ENCODE measurements at regions not wholly inside any gene's neighbourhood (a gene's known extent, or its start where the extent isn't known, plus 50 kb on each side); places are given as distances from the start of the nearest gene placed in this dataset.

DNA sequence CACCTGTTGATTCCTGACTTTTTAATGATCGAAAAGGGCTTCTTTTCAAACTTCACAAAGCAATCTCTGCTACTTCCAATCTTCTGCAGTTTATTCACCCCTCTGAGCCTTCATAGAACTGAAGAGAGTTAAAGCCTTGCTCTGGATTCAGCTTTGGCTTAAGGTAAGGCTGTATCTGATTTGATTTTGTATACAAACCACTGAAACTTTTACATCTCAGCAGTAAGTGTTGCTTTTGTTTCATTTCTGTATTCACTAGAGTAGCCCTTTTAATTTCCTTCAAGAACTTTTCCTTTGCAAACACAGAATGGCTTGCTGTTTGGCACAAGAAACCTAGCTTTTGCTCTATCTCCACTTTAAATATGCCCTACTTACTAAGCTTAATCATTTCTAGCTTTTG lies 1193.0 kb upstream of the GBE1 start:
- Histone ChIP-seq H3K4me1 (ENCODE audit: control insufficient read depth, insufficient read depth, low read length) (no peaks in the 10 kb centered on the region), H3K27ac (ENCODE audit: low read length) (no peak overlapping the region), H3K27me3 (ENCODE audit: control insufficient read depth, insufficient read depth, low read length) (no peaks in the 10 kb centered on the region), H3K4me3 (ENCODE audit: low read length) (no peak overlapping the region), H3K9me3 (ENCODE audit: control insufficient read depth, insufficient read depth, low read length) (no peaks in the 10 kb centered on the region), H3K36me3 (ENCODE audit: control insufficient read depth, insufficient read depth, low read length) (no peaks in the 10 kb centered on the region)
- DNase-seq (ENCODE audit: low read depth, low spot score) = no peak
- no CpG with 5 or more reads among the region's 1 CpG for WGBS (ENCODE audit: insufficient coverage, insufficient read length)

DNA sequence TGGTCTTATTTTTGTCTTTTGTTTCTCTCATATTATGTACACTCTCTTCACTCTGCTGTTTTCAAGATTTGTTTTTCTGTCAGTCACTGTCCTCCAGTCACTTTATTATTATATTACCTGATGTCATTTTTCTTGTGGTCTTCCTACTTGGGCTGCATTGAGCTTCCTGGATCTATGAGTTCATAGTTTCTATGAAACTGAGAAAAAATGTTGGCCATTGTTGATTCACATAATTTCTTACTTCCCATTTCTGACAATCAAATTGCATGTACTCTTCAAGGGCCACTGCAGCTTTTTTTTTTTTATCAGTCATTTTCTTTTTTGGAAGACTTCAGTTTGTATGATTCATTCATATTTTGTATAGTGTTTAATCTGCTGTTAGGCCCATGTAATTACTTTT lies 1180.6 kb upstream of the GBE1 start:
- no peaks in the 10 kb centered on the region for H3K36me3 ChIP-seq (ENCODE audit: control insufficient read depth, insufficient read depth, low read length)
- no peak overlapping the region for H3K27ac ChIP-seq (ENCODE audit: low read length)
- no peaks in the 10 kb centered on the region; the same call in 1 of the 2 replicates for H3K9me3 ChIP-seq (ENCODE audit: control insufficient read depth, insufficient read depth, low read length)
- no peaks in the 10 kb centered on the region for H3K4me1 ChIP-seq (ENCODE audit: control insufficient read depth, insufficient read depth, low read length)
- no peak overlapping the region for H3K4me3 ChIP-seq (ENCODE audit: low read length)
- H3K27me3 ChIP-seq (ENCODE audit: control insufficient read depth, insufficient read depth, low read length) = no peaks in the 10 kb centered on the region
- DNase-seq (ENCODE audit: low read depth, low spot score) = no peak

DNA sequence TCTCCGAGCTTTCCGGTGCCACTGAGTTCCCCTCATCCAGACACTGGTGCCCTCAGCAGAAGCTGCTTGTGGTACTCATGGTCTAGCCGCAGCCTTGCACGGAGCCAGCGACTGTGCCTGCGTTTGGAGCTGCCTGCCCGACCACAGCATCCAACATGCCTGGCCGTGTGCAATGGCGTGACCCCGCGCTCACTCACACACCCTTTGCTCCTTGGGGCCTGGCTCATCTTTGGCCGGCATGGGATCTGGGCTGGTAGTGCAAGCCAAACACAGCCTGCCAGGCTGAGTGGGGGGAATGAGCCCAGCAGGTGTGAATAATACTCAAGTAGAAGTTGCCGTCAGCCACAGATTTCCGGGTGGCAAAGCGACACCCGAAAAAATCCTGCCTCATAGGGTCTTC lies 1178.7 kb upstream of the GBE1 start:
- Histone ChIP-seq H3K4me3 (ENCODE audit: low read length) (no peak overlapping the region), H3K27me3 (ENCODE audit: control insufficient read depth, insufficient read depth, low read length) (no peaks in the 10 kb centered on the region), H3K4me1 (ENCODE audit: control insufficient read depth, insufficient read depth, low read length) (no peaks in the 10 kb centered on the region), H3K9me3 (ENCODE audit: control insufficient read depth, insufficient read depth, low read length) (no peaks in the 10 kb centered on the region; the same call in 1 of the 2 replicates), H3K36me3 (ENCODE audit: control insufficient read depth, insufficient read depth, low read length) (no peaks in the 10 kb centered on the region), H3K27ac (ENCODE audit: low read length) (no peak overlapping the region)
- WGBS (ENCODE audit: insufficient coverage, insufficient read length) = no CpG with 5 or more reads among the region's 16 CpGs
- no peak for DNase-seq (ENCODE audit: low read depth, low spot score)

DNA sequence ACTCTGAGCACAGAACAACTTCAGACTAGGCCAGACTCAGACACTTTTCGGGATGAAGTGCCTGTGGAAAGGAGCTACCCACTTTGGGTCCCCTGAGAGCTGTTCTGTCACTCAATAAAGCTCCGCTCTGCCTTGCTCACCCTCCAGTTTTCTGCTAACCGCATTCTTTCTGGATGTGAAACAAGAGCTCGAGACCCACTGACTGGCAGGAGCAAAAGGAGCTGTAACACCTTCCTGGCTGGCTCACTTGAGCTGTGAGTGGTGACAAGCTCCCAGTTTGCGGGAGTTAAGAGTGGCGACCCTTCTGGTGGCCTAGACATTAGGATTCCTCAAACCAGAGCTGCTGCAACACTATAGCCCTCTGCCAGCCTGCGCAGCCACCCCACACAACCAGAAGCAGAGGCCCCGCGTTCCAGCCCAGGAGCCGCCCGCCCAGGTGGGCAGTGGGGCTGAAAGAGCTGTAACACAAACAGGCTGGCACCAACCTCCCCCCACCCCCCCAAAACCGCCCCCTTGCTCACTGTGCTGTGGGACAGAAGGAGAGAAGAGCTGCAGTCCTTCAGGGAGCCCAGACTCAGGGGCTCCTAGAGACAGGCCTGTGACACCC lies 1178.1 kb upstream of the GBE1 start:
- Histone ChIP-seq H3K4me3 (ENCODE audit: low read length) (no peak overlapping the region), H3K9me3 (ENCODE audit: control insufficient read depth, insufficient read depth, low read length) (no peaks in the 10 kb centered on the region; the same call in 1 of the 2 replicates), H3K27me3 (ENCODE audit: control insufficient read depth, insufficient read depth, low read length) (no peaks in the 10 kb centered on the region), H3K36me3 (ENCODE audit: control insufficient read depth, insufficient read depth, low read length) (no peaks in the 10 kb centered on the region), H3K27ac (ENCODE audit: low read length) (no peak overlapping the region), H3K4me1 (ENCODE audit: control insufficient read depth, insufficient read depth, low read length) (no peaks in the 10 kb centered on the region)
- no peak for DNase-seq (ENCODE audit: low read depth, low spot score)
- WGBS (ENCODE audit: insufficient coverage, insufficient read length) = no CpG with 5 or more reads among the region's 12 CpGs

DNA sequence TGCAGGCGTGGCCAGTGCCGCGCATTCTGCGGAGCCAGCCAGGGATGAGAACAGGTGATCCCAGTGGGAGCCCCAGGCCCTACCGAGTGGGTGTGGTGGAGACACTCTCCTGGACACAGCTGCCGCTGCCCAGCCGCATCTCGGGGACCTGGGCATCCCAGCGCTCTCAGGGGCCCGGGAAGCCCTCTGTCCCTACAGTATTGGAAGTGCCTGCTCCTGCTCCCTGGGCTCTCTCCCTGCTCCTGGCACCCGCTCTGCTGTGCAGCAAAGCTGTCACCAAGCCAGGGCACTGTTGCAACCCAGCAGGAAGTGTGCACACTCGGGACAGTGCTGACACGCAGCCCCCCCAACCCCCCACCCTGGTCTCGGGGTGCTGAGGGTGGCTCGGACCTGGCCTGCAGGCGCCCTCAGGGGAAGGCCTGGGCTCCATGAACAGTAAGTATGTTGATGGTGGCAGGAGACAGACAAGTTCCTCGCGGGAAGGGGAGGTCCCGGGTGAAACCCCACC lies 1177.4 kb upstream of the GBE1 start:
- Histone ChIP-seq H3K36me3 (ENCODE audit: control insufficient read depth, insufficient read depth, low read length) (no peaks in the 10 kb centered on the region), H3K27me3 (ENCODE audit: control insufficient read depth, insufficient read depth, low read length) (no peaks in the 10 kb centered on the region), H3K4me1 (ENCODE audit: control insufficient read depth, insufficient read depth, low read length) (no peaks in the 10 kb centered on the region), H3K9me3 (ENCODE audit: control insufficient read depth, insufficient read depth, low read length) (no peaks in the 10 kb centered on the region; the same call in 1 of the 2 replicates), H3K27ac (ENCODE audit: low read length) (no peak overlapping the region), H3K4me3 (ENCODE audit: low read length) (no peak overlapping the region)
- no CpG with 5 or more reads among the region's 19 CpGs for WGBS (ENCODE audit: insufficient coverage, insufficient read length)
- DNase-seq (ENCODE audit: low read depth, low spot score) = no peak

DNA sequence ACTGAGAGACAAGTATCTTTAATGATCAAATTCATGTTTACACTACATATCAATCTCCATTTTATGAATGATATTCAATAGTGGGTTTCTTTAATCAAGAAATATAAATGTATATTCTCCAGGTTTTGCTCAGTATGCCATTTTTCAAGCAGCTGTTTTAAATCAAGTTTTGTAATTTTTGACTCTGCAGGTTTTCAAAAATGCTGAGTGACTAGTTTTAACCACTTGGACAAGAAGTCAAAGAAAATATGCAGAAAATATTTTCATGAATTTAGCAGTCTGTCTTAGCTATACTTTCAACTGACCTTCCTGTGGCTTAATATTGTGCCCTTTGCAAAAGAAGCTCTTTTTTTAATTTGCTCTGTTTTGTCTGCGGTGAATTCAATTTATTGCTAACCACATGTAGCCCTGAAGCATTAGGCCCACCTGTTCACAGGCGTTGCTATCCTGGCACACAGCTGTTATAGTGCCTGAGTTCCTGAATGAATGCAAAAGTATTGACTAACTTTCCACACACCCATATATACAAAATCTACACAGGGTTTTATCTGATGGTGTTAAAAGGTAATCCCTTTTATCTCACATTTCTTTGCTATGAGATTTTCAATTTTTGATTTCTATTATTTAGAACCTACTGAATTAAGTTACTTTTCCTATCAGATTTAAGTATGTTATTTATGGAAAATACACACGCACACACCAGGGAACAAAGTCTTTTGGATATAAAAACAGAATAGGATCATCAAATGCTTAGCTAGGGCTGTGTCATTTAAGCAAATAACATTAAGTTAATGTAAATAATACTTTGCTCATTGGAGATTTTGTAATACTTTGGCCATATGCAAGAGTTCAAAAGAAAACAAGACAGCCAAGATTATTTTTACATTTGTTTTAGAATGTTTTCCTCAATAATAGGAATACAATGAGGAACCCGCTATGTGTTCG lies 1166.1 kb upstream of the GBE1 start:
- DNase-seq (ENCODE audit: low read depth, low spot score) = no peak

DNA sequence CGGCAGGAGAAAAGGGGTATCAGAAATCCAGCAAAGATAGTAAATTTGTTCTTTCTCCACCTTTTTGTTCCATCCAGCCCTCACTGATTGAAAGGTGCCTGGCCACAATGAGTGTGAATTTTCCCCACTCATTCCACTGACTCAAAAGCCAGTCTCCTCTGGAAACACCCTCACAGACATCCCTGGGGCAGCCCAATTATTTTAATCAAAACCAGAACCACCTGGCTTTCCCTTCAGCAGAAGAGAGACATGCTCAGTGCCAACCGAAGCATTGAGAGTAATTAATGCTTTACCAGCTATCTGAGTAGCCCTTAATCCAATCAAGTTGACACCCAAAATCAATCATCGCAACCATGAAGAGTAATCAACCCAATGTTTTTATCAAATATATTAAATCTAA lies 1129.6 kb upstream of the GBE1 start:
- H3K36me3 ChIP-seq (ENCODE audit: control insufficient read depth, insufficient read depth, low read length) = no peaks in the 10 kb centered on the region
- H3K4me3 ChIP-seq (ENCODE audit: low read length) = no peak overlapping the region
- H3K9me3 ChIP-seq (ENCODE audit: control insufficient read depth, insufficient read depth, low read length) = no peaks in the 10 kb centered on the region
- no peaks in the 10 kb centered on the region for H3K4me1 ChIP-seq (ENCODE audit: control insufficient read depth, insufficient read depth, low read length)
- no peaks in the 10 kb centered on the region for H3K27me3 ChIP-seq (ENCODE audit: control insufficient read depth, insufficient read depth, low read length)
- no peak for DNase-seq (ENCODE audit: low read depth, low spot score)
- H3K27ac ChIP-seq (ENCODE audit: low read length) = no peak overlapping the region
- no CpG with 5 or more reads among the region's 3 CpGs for WGBS (ENCODE audit: insufficient coverage, insufficient read length)

More for the DNA sequence above, 1166.1 kb upstream of the GBE1 start:
- Histone ChIP-seq H3K36me3 (ENCODE audit: control insufficient read depth, insufficient read depth, low read length) (no peaks in the 10 kb centered on the region), H3K27ac (ENCODE audit: low read length) (no peak overlapping the region), H3K9me3 (ENCODE audit: control insufficient read depth, insufficient read depth, low read length) (no peaks in the 10 kb centered on the region), H3K4me1 (ENCODE audit: control insufficient read depth, insufficient read depth, low read length) (no peaks in the 10 kb centered on the region), H3K27me3 (ENCODE audit: control insufficient read depth, insufficient read depth, low read length) (no peaks in the 10 kb centered on the region), H3K4me3 (ENCODE audit: low read length) (no peak overlapping the region)
- WGBS (ENCODE audit: insufficient coverage, insufficient read length) = no CpG with 5 or more reads among the region's 5 CpGs

DNA sequence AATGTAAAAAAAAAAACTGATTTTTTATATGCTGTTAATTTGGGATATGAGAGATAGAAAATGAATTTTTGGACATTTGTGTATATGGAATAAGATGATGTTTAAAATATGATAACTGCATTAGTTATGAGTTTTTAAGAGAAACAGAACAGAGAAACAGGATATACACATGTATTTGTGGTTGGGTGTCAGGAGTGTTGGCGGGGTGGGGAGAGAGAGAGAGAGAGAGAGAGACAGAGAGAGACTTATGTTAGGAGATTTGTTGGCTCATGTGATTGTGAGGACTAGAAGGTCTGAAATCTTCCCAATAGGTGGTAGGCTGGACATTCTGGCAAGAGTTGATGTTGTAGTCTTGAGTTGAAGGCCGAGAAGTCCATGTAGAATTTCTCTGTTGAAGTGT lies 1121.6 kb upstream of the GBE1 start:
- no CpG with 5 or more reads among the region's 2 CpGs for WGBS (ENCODE audit: insufficient coverage, insufficient read length)
- Histone ChIP-seq H3K4me3 (ENCODE audit: low read length) (no peak overlapping the region), H3K27me3 (ENCODE audit: control insufficient read depth, insufficient read depth, low read length) (no peaks in the 10 kb centered on the region), H3K4me1 (ENCODE audit: control insufficient read depth, insufficient read depth, low read length) (no peaks in the 10 kb centered on the region), H3K27ac (ENCODE audit: low read length) (no peak overlapping the region), H3K9me3 (ENCODE audit: control insufficient read depth, insufficient read depth, low read length) (no peaks in the 10 kb centered on the region), H3K36me3 (ENCODE audit: control insufficient read depth, insufficient read depth, low read length) (no peaks in the 10 kb centered on the region)
- no peak for DNase-seq (ENCODE audit: low read depth, low spot score)

DNA sequence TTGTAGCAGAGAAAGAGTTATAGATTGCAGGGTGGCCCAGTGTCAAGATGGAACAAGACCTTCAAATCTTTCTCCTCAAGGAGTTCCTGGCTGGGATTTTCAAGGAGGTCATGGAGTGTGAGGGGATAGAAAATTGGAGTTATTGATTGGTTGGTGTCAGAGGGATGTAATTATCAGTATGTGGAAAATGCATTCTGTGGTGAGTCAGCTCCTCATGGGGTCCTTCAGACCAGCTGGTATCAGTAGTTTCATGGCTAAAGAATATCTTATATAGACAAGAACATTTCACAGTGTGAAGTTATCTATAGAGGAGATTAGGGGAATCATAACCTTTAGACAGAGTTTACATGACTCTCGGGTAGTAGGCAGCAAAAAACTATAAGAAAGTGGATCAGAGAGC lies 1114.0 kb upstream of the GBE1 start:
- no peaks in the 10 kb centered on the region for H3K27me3 ChIP-seq (ENCODE audit: control insufficient read depth, insufficient read depth, low read length)
- H3K27ac ChIP-seq (ENCODE audit: low read length) = no peak overlapping the region
- no peaks in the 10 kb centered on the region for H3K9me3 ChIP-seq (ENCODE audit: control insufficient read depth, insufficient read depth, low read length)
- no peaks in the 10 kb centered on the region for H3K4me1 ChIP-seq (ENCODE audit: control insufficient read depth, insufficient read depth, low read length)
- WGBS (ENCODE audit: insufficient coverage, insufficient read length) = no CpG with 5 or more reads among the region's 1 CpG
- H3K4me3 ChIP-seq (ENCODE audit: low read length) = no peak overlapping the region
- no peaks in the 10 kb centered on the region for H3K36me3 ChIP-seq (ENCODE audit: control insufficient read depth, insufficient read depth, low read length)
- no peak for DNase-seq (ENCODE audit: low read depth, low spot score)

DNA sequence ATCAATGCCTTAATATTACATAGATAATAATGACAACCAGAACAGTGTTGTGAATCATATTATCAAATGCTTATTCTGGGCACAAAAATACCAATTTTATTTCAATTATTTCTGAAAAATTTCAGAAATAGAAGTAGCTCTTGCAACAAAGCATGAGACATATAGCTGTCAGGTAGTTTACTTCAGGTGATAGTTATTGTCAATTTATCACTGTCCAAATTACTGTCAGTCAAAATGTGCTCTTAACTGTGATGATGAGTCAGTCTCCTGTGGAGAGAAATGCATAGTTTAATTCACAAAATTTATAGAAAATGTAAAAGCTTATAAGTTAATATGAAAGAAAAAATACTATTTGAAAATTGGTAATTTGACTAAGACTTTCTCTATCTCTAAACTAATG lies 1078.4 kb upstream of the GBE1 start:
- no peaks in the 10 kb centered on the region for H3K9me3 ChIP-seq (ENCODE audit: control insufficient read depth, insufficient read depth, low read length)
- no peak overlapping the region for H3K27ac ChIP-seq (ENCODE audit: low read length)
- no peak overlapping the region for H3K4me3 ChIP-seq (ENCODE audit: low read length)
- no peak for DNase-seq (ENCODE audit: low read depth, low spot score)
- H3K36me3 ChIP-seq (ENCODE audit: control insufficient read depth, insufficient read depth, low read length) = no peaks in the 10 kb centered on the region
- no peaks in the 10 kb centered on the region for H3K27me3 ChIP-seq (ENCODE audit: control insufficient read depth, insufficient read depth, low read length)
- no peaks in the 10 kb centered on the region for H3K4me1 ChIP-seq (ENCODE audit: control insufficient read depth, insufficient read depth, low read length)
